ENCODE measurements at regions not wholly inside any gene's neighbourhood (a gene's known extent, or its start where the extent isn't known, plus 50 kb on each side); places are given as distances from the start of the nearest gene placed in this dataset.
"Not testable (repeated sequence)": the region's sequence is repeated elsewhere in the genome, so short reads cannot be mapped to it uniquely, and the experiment has no call there.

DNA sequence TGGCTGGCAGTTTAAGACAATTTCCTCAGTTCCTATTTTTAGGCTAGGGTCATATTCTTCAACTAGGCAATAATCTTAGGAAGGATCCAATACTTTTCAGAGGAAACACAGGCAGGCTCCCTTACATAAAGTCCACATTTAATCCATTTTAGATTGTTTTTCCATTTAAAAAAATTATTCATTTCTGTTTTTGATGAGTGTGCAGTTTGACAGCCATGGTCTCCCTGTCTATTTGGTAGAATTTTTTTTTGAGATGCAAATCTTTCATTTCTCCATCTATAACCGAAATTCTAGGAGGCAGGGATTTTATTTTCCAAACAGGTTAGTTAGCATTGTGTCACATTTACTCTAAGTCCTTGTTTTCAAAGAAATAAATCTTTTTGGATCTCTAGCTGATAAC is 326.8 kb downstream of the PPP4R3C start:
- DNase-seq = no peak

DNA sequence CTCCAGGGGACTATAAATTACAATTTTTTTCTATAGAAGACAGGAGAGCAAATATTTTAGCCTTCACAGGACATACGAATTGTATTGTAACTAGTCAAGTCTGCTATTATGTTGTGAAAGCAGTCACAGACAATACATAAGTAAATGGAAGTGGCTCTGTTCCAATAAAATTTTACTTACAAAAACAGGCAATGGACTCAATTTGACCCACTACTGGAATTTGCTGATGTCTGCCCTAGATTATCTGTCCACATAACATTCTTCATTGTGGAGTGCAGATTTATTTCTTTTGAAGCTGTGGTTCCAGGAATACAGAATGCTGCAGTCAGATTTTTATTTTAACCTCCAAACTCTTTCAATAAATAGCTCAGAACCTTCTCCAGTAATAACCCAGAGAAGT is 330.3 kb downstream of the PPP4R3C start:
- DNase-seq = no peak

DNA sequence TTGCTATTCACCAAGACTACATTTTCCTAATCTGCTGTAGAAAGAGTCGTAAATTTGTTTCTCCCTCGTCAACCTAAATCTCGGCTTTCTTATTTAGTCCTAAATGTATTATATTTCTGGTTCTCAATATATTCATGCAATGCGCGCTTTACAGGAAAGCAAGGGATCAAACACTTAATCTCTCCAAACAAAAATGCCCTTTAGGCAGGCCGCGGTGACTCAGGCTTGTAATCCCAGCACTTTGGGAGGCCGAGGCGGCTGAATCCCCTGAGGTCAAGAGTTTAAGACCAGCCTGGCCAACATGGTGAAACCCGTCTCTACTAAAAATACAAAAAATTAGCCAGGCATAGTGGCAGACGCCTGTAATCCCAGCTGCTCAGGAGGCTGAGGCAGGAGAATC is 376.0 kb downstream of the PPP4R3C start:
- not testable (repeated sequence) for DNase-seq

DNA sequence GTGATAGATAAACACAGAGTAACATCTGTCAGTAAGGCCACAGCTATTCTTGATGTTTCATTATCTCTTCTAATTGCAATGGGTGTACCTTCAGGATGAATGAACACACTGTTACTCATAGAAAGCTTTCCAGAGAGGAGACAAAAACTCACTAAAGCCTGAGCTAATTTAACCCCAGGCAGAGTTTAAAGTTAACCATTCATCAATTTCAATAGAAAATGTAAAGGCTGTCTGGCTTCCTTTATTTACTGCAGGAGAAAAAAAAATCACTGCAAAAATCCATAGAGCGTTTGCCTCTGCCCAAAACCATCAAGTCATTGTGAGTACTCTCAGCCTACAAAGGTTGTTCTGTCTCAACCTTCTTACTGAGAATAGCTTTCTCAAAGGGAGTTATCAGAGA is 376.9 kb downstream of the PPP4R3C start:
- DNase-seq = no peak

DNA sequence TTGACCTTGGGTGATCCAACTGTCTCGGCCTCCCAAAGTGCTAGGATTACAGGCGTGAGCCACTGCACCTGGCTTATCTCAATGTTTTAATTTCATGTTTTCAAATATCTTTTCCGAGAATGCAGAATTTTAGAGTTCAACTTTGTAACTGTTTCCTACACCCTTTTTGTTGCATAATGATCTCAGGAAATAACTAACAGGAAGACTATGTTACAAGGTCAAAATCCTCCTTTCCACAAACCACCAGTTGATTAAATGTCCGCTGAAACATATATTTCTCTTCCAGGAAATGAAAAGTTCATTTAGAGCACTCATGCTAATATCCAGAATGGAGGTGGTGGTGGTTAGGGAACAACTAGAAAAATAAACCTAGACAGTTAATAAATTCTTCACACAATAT is 377.8 kb downstream of the PPP4R3C start:
- no peak for DNase-seq

DNA sequence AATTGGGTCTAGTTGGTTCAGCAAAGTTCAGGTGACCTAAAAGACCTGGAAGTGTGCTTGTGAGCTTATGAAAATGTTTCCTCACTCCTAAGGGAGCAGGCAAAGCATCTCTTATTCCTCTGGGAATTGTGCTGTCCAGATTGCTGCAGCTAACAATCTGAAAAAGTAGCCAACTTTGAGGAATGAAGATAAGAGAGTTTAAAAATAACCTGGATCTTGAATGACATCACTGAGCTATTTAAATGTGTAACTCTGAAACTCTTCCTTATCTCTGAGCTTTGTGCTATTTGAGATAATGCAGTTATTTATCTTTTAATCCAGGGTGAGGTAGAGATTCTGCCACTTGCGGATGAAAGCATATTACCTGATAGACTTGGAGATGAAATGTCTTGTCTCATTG is 384.8 kb downstream of the PPP4R3C start:
- DNase-seq = no peak

DNA sequence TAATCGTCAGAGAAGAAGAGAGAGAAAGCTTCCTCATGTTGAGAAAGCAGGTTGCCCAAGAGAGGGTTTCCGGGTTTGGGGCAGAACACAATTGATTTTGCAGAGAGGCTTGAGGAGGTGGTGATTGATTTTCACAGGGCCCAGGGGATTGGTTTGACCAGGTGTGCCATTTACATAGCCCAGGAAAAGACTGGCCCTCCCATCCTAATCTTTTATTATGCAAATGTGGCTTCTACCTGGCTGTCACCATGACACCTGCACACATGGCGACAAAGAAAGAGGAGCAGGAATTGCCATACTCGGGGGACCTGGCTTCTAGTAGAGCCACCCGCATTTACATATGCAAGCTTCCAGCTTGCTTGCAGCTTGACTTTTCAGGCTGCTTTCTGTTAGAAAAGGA is 405.3 kb downstream of the PPP4R3C start:
- no peak for DNase-seq

DNA sequence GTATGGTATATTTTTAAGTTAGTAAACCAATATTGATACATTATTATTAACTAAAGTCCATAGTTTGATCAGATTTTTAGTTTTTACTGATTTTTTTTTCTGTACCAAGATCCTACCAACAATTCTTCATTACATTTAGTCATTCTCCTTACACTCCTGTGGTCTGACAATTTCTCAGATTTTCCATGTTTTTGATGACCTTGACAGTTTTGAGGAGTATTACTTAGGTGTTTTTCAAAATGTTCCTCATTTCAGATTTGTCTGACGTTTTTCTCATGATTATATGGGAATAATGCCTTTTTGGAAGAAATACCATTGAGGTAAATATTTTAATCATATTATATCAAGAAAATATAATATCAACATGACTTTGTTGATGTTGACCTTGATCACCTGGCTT is 423.8 kb downstream of the PPP4R3C start:
- DNase-seq = no peak

DNA sequence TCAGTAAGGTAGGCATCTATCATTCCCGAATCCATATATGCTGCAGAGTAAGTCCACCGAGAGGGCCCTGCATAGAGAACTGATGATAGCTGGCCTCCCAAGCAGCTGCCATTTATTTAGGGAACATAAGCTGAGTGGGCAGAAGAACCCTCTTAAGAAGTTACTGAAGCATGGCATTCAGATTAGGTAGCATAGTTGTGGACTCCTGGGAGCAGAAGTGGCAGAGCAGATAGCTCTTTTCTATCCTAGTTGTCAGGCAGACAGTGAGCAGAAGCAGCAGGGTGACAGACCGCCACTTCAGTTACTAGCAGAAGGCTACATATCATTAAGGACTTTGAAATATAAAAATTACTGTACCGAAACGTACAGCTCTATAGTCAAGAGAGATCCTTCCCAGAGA is 454.7 kb downstream of the PPP4R3C start:
- DNase-seq = no peak

DNA sequence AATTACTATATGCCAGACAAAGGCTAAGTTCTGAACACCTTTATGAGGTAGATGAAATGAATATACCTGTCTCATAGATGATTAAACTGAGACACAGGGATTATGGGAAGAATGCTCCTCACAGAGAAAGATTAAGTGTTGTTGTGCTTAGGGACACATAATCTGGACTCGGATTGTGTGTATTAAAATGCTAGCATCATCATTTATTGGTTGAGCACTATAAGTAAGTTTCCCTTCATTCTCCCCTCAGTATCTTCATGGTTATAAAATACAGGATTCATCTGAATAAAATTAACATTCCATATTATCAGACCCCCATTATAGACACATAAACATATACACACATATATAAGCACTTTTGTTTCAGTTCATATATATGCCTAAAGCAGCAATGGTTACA is 463.5 kb downstream of the PPP4R3C start:
- no peak for DNase-seq

DNA sequence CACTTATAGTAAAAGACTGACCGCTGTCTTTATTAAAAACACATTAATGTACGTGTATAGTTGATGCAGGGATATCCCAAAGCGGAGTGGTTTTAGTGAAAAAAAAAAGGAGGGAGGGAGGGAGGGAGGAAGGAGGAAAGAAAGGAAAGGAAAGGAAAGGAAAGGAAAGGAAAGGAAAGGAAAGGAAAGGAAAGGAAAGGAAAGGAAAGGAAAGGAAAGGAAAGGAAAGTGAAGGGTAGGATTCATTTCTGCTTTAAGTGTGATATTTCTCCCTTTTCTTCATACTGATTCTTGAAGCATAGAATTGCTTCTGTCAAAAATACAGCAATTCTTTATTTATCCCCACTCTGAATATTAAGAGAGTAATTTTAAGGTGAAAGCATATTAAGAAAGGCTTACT is 504.9 kb downstream of the PPP4R3C start:
- no peak for DNase-seq

DNA sequence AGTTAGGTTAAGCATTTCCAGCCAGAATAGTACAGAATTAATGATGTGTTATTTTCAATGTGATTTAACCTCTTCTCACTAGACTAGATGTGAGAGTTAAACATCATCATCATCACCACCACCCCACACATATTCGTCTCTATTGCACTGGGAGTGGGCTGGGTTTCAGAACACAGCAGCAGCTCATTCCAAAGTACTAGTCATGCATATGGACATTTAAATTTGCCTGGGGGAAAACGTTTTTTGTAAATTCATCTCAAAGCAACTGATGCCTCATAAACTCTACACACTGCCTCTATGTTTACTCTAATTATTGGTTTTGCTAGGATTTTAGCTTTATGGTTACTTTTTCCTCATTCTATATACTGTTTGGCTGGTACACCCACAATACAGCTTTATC is 509.1 kb downstream of the PPP4R3C start:
- no peak for DNase-seq

DNA sequence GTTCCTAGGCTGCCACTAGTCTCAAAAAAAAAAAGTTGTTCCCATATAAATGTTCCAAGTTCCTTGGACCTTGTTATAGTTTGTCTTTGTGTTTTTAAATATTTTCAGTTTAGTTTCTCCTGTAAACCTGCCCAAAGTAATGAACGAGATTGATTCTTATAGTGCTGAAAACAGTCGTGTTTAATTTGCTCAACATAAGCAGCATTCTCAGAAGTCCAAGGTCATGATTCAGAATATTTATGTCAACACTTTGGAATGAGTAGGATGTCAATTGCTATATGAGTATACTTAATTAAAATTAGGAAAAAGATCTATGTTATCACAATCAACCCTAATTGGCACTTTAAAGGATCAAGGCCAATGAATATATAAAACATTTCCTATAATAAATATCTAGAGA is 510.9 kb downstream of the PPP4R3C start:
- no peak for DNase-seq

DNA sequence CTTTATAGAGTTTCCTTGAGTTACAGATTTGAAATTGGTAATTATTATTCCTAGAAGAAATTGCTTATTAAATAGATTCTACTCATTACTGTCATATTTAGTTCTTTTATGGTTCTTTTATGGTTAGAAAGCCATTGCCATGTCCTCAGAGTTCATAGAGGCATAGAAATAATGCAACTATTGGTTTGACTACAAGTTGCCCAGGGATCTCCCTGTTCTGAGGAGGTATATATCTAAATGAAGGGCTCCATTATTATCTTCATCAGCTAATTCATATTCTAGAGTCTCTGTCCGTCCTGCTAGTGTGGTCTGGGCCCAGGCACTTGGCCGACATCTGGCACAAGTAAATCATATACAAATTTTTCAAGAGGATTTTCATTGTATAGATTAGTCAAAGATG is 535.7 kb downstream of the PPP4R3C start:
- no peak for DNase-seq

DNA sequence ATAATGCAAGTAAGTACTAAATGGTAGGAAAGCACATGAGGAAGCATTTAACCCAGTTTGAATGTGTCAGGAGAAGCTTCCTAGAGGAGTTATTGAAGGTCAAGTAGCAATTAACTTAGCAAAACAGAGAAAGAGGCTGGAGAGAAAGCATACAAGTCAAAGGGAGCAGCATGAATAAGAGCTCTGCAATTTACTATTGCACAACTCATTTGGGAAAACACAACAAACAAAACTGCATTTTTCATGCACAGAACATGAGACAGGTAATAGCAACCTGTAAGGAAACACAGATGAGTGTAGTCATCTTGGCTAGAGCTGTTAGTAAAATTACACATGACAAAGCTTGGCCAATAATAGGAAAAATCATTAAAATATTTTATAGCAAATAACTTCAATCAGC is 538.1 kb downstream of the PPP4R3C start:
- no peak for DNase-seq

DNA sequence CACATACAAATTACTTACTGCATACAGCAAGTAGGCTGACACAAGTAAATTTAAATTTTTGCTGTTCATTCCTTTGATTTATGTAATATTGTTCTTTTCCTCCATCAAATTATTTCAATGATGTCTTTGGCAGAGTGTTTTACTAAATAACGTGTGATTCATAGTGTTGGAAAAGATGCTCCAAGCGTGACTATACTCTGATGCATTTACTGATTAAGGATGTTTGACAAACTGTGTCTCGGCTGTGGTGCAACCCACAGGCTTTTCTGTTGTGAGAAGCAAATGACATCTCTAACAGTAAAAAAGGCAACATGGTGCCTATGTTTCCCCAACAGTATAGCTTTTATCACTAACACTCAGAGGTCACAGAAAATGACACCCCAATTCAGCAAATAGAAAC is 540.9 kb downstream of the PPP4R3C start:
- no peak for DNase-seq

DNA sequence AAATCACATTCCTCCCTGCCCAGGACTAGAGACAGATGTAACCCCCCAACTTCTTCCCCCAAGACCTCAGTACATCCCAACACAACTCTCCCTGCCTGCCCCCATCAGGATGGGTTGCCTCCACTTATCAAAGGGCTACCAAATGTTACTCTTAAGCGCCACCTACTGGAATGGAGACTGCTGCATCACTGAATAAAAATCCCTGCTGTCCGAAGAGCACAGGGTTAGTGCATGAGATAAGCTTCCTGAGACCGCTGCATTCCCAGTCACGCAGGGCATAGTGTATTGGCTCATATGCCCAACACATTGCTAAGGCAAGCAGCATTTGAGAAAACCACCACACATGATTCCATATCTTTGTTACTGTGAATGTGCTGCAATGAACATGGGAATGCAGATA is 544.5 kb downstream of the PPP4R3C start:
- DNase-seq = peak in 1 of 2 experiments; percentile 19

DNA sequence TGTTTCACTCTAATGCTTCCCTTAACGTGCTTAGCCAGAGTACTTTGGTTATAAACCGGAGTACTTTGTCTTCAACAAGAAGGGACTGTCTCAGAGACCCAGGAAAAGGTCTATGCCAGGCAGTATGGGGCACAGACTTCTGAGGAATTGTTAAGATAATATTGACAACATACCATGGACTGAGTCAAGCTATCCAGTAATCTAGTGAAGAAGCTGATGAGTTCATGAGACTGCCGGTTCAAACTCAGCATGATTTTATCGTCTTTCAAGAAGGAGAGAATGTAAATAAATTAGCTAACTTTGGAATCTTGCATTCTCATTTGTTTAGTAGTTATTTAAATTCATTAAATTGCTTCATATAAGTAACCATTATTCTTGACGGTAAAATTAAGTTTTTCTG is 546.1 kb downstream of the PPP4R3C start:
- no peak for DNase-seq

DNA sequence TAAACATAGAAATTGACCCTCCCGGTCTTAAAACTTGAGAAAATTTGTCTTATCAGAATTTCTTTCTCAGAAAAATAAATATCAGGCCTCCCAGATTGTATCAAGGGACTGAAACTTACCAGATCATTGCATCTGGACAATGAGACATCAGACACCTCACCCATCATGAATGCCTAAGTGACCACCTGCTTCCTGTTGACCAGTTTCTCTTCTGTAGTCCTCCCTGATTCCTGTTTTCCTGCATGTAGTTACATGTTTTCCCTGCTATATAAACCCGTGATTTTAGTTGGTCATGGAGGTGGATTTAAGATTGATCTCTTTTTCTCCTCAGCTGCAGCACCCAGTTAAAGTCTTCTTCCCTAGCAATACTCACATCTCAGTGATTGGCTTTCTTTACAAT is 548.1 kb downstream of the PPP4R3C start:
- DNase-seq = no peak

DNA sequence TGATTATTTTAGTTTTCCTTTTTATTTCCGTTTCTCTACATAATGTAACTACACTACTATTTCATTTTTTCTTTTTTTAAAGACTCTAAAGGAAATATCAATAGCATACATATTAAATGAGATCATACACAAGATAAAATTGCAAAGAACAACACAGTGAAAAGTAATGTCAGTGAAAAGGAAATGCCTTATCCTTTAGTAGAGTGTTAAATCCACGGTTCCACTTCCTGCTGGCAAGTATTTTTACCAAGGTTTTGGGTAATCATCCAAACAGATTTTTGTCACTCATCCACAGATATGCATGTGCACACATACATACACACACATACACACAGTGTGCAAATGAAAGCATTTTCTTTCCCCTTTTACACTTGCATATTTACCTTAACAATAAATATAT is 548.9 kb downstream of the PPP4R3C start:
- DNase-seq = no peak

DNA sequence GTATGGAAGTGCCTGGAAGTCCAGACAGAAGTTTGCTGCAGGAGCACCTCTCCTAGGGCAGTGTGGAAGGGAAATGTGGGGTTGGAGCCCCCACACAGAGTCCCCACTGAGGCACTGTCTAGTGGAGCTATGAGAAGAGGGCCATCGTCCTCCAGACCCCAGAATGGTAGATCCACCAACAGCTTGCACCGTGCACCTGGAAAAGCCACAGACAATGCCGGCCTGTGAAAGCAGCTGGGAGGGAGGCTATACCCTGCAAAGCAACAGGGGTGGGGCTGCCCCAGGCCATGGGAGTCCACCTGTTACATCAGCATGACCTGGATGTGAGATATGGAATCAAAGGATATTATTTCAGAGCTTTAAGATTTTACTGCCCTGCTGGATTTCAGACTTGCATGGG is 551.4 kb downstream of the PPP4R3C start:
- not testable (repeated sequence) for DNase-seq

DNA sequence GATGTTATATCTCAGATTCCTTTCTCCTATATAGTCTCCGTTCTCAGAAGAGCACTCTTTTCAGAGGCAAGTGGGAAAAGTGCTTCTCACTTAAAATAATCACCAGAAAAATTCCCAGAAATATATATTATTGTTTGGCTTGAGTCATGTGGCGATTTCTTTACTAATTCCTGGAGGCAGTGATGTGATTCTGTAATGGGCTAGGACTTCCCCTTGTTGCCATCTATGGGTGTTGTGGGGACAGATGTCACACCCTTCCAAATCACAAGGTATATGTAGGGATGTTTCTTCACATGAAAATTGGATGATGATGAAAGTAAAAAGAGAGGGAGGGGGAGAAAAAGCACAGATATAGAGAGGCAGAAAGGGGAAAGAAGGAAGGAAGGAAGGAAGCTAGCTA is 553.4 kb downstream of the PPP4R3C start:
- DNase-seq = no peak

DNA sequence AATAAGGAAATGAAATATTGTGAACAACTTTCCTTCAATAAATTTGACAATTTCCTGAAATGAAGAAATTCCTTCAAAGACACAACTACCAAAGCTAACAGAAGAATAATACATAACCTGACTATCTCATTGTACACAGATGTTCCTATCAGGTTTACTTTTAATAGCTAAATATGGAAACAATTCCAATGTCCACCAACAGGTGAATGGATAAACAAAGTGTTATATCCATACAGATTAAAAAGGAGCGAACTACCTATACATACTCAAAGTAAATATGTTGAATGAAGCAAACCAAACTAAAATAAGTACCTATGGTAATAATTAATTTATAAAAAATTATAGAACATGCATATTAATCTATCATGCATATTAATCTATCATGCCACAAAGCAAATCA is 554.9 kb downstream of the PPP4R3C start:
- DNase-seq = no peak

DNA sequence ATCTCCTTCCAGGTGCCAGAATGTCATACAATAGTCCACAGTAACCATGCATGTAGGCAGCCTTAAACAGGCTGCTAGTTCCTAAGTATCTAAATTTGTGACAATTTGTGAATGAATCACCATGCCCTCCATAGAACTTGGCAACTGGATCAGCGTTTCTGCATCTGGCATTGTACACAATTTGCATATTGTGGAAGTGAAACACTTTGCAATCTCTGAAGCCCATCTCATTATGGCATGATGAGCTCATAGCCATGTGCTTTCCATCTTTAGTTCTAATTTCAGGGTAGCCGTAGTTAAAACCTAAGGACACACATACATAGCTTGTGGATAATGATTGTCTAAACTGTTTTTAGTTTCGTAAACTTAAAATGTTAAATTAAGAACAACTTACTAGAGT is 573.6 kb downstream of the PPP4R3C start:
- DNase-seq = no peak

DNA sequence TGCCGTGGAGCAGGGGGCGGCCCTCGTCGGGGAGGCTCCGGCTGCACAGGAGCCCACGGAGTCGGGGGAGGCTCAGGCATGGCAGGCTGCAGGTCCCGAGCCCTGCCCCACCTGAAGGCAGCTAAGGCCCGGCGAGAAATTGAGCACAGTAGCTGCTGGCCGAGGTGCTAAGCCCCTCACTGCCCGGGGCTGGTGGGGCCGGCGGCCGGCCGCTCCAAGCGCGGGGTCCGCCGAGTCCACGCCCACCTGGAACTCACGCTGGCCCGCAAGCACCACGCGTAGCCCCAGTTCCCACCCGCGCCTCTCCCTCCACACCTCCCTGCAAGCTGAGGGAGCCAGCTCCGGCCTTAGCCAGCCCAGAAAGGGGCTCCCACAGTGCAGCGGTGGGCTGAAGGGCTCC is 589.4 kb downstream of the PPP4R3C start:
- DNase-seq = no peak

DNA sequence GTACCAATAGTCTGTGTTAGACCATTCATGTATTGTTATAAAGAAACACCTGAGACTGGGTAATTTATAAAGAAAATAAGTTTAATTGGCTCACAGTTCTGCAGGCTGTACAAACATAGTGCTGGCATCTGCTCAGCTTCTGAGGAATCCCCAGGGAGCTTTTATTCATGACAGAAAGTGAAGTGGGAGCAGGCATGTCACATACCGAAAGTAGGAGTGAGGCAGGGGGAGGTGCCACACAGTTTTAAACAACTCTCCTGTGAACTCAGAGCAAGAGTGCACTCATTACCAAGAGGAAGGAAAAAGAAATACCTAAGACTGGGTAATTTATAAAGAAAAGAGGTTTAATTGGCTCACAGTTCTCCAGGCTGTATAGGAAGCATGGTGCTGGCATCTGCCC is 591.2 kb downstream of the PPP4R3C start:
- DNase-seq = no peak
